SK-N-DZ (cell line): ENCODE measurements at regions not wholly inside any gene's neighbourhood (a gene's known extent, or its start where the extent isn't known, plus 50 kb on each side); places are given as distances from the start of the nearest gene placed in this dataset.
A peak's percentile ranks its signal among the peaks of the same experiment; 100 is the strongest.
"Not testable (repeated sequence)": the region's sequence is repeated elsewhere in the genome, so short reads cannot be mapped to it uniquely, and the experiment has no call there.

Source experiments
- DNase-seq: peaks from one replicate; pipeline ENCODE4 v3.0.0-alpha.2; 2015; ENCODE audit warnings: low spot score

GRCh38 chrX:68995780-68996551, 167.1 kb downstream of the EFNB1 start:
- no peak for DNase-seq

GRCh38 chrX:68995386-68995779, 166.6 kb downstream of the EFNB1 start:
- no peak for DNase-seq

- DNase-seq: no peak
These were observed 166.1 kb downstream of the EFNB1 start for GRCh38 chrX:68994891-68995255.

GRCh38 chrX:68994135-68994890, 165.5 kb downstream of the EFNB1 start:
- DNase-seq: no peak

- no peak for DNase-seq
These were observed 164.1 kb downstream of the EFNB1 start for GRCh38 chrX:68992821-68993397.

- no peak for DNase-seq
These were observed 163.0 kb downstream of the EFNB1 start for GRCh38 chrX:68991691-68992345.

- no peak for DNase-seq
These were observed 162.1 kb downstream of the EFNB1 start for GRCh38 chrX:68990948-68991347.

- DNase-seq: peak; percentile 28
These were observed 161.2 kb downstream of the EFNB1 start for GRCh38 chrX:68989865-68990606.

GRCh38 chrX:68989456-68989855, 160.6 kb downstream of the EFNB1 start:
- no peak for DNase-seq

- no peak for DNase-seq
These were observed 160.0 kb downstream of the EFNB1 start for GRCh38 chrX:68988865-68989264.

- no peak for DNase-seq
These were observed 156.4 kb downstream of the EFNB1 start for GRCh38 chrX:68985135-68985755.

- no peak for DNase-seq
These were observed 154.4 kb downstream of the EFNB1 start for GRCh38 chrX:68983004-68983857.

- no peak for DNase-seq
These were observed 153.7 kb downstream of the EFNB1 start for GRCh38 chrX:68982476-68982875.

- no peak for DNase-seq
These were observed 152.2 kb downstream of the EFNB1 start for GRCh38 chrX:68980906-68981616.

- no peak for DNase-seq
These were observed 149.8 kb downstream of the EFNB1 start for GRCh38 chrX:68978655-68979054.

GRCh38 chrX:68978255-68978654, 149.4 kb downstream of the EFNB1 start:
- DNase-seq: no peak

- no peak for DNase-seq
These were observed 124.5 kb downstream of the EFNB1 start for GRCh38 chrX:68953331-68953730.

- DNase-seq: not testable (repeated sequence)
These were observed 123.3 kb downstream of the EFNB1 start for GRCh38 chrX:68951942-68952619.

GRCh38 chrX:68950937-68951336, 122.1 kb downstream of the EFNB1 start:
- DNase-seq: no peak
